Activated T-cell treated with anti-CD3 and anti-CD28 coated beads for 48 hours (primary cell): ENCODE measurements at regions not wholly inside any gene's neighbourhood (a gene's known extent, or its start where the extent isn't known, plus 50 kb on each side); places are given as distances from the start of the nearest gene placed in this dataset.
"Not testable (repeated sequence)": the region's sequence is repeated elsewhere in the genome, so short reads cannot be mapped to it uniquely, and the experiment has no call there.

Source experiments
- DNase-seq: peaks from one replicate; pipeline ENCODE4 v3.0.0-alpha.2; 2020; ENCODE audit warnings: low read depth

DNA sequence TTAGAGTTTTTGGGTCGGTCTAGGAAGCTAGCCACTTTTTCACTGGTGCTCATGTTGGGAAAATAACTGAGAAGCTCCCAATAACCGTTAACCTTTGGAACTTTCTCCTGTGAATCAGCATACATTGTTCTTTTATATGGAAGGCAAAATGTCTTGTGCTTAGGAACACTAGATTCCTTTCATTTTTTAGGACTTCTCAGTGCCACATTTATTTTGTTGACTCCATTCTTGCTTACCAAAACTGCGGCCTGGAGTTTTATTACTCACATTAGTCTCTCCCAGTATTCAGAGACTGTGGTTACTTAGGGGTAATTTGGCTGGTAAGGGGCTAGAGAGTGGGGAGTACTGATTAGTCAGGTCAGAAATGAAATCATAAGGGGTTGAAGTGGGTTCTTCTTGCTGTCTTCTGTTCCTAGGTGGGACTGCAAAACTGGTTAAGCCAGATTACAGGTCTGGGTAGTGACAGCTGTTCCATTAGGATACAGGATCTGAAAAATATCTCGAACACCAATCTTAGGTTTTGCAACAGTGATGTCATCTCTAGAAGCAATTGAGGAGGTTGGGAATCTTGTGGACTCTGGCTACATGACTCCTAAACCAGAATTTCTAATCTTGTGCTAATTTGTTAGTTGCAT, 631.4 kb upstream of the LUZP2 start:
- DNase-seq, result no peak

- DNase-seq, result no peak
Observed at GRCh38 chr11:23866641-23867040, 630.2 kb upstream of the LUZP2 start.

DNA sequence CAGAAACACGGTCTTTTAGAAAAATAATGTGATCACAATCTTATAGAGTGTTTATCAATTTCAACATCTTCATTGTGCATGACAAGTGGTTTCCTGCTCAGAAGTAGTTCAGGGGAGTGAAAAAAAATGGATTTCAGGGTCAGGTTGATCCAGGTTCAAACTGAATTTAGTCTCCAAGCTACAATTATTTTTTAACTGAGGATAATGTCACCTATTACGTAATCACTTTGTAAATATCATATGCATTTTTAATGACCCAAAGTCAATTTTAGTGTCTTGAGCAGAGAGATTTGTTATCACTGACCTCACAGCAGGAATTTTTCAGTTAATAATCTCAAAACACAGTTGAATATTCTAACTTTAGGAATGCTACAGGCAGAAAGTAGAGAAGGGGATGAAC, 627.2 kb upstream of the LUZP2 start:
- no peak for DNase-seq

DNA sequence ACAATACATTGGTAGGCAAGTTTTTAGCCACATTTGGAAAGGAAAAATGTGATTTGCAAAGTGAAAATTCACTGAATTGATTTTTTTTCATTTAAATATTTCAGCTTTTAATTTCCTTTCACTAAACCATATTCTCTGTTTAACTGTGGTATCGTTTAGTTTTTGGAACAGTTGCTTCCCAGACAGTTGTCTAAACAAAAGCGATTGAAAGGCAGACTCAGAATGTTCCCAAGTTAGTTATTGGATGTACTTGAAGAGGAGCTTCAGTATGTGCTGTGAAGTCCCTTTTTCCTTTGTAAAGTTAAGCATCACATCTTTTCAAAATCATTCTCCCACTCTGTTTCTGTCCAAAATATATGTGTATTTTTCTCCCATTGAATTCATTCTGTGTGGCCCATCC, 623.4 kb upstream of the LUZP2 start:
- no peak for DNase-seq

DNA sequence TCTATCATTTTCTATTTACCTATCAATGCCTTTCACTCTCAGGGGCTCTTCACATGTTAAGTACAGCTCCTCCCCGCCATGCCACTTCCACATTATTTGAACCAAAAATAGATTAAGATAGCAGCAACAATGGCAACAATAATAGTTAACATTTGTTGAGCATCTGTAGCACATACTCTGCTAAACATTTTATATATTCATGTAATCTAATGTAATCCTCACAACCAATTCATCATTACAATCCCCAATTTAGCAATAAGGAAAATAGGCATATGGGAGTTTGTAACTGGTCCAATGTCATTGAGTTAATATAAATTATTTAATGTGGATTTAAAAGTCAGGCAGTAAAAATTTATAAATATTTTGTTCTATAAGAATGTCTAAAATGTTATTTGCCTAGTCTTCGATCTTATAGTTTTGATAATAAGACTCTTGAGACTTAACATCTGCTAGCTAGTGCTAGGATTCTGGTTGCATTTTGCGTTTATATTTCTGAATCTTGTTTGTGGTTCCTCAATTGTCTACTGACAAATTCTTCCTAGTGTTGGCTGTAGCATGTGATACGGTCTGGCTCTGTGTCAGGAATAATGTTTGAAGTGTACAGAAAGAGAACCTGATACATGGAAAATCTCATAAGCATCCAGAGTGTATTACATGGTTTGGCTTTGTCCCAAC, 621.5 kb upstream of the LUZP2 start:
- no peak for DNase-seq

- DNase-seq, result not testable (repeated sequence)
Observed at GRCh38 chr11:23883426-23884048, 613.3 kb upstream of the LUZP2 start.

- no peak for DNase-seq
Observed at GRCh38 chr11:23884341-23884740, 612.5 kb upstream of the LUZP2 start.

GRCh38 chr11:23885801-23886200, 611.1 kb upstream of the LUZP2 start:
- DNase-seq, result no peak

DNA sequence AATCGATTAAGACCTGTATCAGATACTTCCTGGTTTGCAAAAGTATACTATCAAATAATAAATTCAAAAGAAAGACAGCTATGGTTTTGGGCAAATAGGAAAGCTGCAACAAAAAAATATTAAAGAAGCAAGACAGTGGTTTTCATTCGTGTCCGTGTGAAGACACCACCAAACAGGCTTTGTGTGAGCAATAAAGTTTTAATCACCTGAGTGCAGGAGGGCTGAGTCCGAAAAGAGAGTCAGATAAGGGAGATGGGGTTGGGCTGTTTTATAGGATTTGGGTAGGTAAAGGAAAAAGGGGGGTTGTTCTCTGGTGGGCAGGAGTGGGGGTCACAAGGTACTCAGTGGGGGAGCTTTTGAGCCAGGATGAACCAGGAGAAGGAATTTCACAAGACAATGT, 609.7 kb upstream of the LUZP2 start:
- DNase-seq, result not testable (repeated sequence)

DNA sequence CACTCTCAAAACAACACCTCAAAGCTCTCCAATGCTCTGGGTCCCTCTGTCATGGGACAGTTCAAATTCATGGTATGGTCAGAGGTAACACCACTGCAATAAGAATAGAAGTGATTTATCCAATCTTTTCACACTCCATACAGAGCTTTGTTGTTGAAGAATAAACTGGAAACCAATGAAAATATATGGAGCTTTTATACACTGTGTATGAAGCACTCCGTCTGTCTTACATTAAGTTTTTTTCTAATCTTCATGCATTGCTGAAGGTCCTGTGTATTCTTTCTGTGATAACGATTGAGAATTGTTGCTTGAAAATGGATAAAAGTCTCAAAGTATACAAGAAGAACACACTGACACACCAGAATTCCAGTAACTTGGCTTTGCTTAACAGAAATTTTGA, 603.7 kb upstream of the LUZP2 start:
- DNase-seq, result no peak

GRCh38 chr11:23897453-23898286, 599.2 kb upstream of the LUZP2 start:
- DNase-seq, result no peak

GRCh38 chr11:23903044-23903704, 593.7 kb upstream of the LUZP2 start:
- DNase-seq, result no peak

DNA sequence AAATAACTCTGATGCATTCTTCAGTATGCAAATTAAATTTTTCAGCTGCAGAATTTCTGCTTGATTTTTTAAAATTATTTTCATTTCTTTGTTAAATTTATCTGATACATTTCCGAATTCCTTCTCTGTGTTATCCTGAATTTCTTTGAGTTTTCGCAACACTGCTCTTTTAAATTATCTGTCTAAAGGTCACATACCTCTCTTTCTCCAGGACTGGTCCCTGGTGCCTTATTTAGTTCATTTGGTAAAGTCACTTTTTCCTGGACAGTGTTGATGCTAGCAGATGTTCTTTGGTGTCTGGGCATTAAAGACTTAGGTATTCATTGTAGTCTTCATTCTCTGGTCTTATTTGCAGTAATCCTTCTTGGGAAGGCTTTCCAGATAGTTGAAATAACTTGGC, 577.4 kb upstream of the LUZP2 start:
- no peak for DNase-seq

- no peak for DNase-seq
Observed at GRCh38 chr11:23923357-23923756, 573.5 kb upstream of the LUZP2 start.

GRCh38 chr11:23924226-23924625, 572.6 kb upstream of the LUZP2 start:
- no peak for DNase-seq

- DNase-seq, result no peak
Observed at GRCh38 chr11:23931443-23931842, 565.4 kb upstream of the LUZP2 start.

- no peak for DNase-seq
Observed at GRCh38 chr11:23932485-23932898, 564.4 kb upstream of the LUZP2 start.

- DNase-seq, result no peak
Observed at GRCh38 chr11:23933721-23934120, 563.1 kb upstream of the LUZP2 start.

GRCh38 chr11:23934671-23935270, 562.1 kb upstream of the LUZP2 start:
- DNase-seq, result not testable (repeated sequence)

- DNase-seq, result not testable (repeated sequence)
Observed at GRCh38 chr11:23942117-23942815, 554.6 kb upstream of the LUZP2 start.

DNA sequence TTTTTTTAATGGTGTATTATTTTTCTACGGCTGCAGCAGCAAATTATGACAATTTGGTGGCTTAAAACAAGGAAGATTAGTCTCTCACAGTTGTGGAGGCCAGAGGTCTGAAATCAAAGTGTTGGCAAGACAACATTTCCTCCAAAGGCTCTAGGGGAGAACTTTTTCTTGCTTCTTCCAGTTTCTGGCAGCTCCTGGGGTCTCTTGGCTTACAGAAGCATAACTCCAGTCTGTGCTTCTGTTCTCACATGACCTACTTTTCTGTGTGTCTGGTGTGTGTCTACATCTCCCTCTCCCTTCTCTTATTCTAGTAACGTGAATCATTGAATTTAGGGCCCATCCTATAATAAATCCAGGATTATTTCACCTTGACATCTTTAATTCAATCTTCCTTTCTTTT, 551.9 kb upstream of the LUZP2 start:
- DNase-seq, result no peak
